Stimulated activated CD8-positive, alpha-beta memory T cell treated with anti-CD3 and anti-CD28 coated beads, Interleukin-2, amount 100 ng/mL, for 1 hour (primary cell): ENCODE measurements at regions not wholly inside any gene's neighbourhood (a gene's known extent, or its start where the extent isn't known, plus 50 kb on each side); places are given as distances from the start of the nearest gene placed in this dataset.

Experiments used
- DNase-seq, 2 donors: peaks; one replicate each; pipeline ENCODE4 v3.0.0-alpha.2; 2020; ENCODE audit warnings: low read depth in 2 of 2

- no peak for DNase-seq
Measured at GRCh38 chr6:5946701-5947100, 60.0 kb downstream of the NRN1 start.

GRCh38 chr6:5946181-5946580 lies 60.5 kb downstream of the NRN1 start:
- DNase-seq: no peak

GRCh38 chr6:5943591-5943990 lies 63.1 kb downstream of the NRN1 start:
- no peak for DNase-seq

- DNase-seq: no peak
Measured at GRCh38 chr6:5942591-5942990, 64.1 kb downstream of the NRN1 start.

GRCh38 chr6:5941188-5941587 lies 65.5 kb downstream of the NRN1 start:
- DNase-seq: no peak

- no peak for DNase-seq
Measured at GRCh38 chr6:5938934-5939333, 67.8 kb downstream of the NRN1 start.

GRCh38 chr6:5937936-5938706 lies 68.6 kb downstream of the NRN1 start:
- no peak for DNase-seq

- DNase-seq: no peak
Measured at GRCh38 chr6:5937169-5937909, 69.4 kb downstream of the NRN1 start.

- DNase-seq: no peak
Measured at GRCh38 chr6:5936631-5937030, 70.1 kb downstream of the NRN1 start.

- DNase-seq: no peak
Measured at GRCh38 chr6:5936140-5936539, 70.6 kb downstream of the NRN1 start.

GRCh38 chr6:5930968-5931367 lies 75.8 kb downstream of the NRN1 start:
- DNase-seq: no peak

- no peak for DNase-seq
Measured at GRCh38 chr6:5930143-5930770, 76.5 kb downstream of the NRN1 start.

- DNase-seq: no peak
Measured at GRCh38 chr6:5923840-5924239, 82.9 kb downstream of the NRN1 start.

GRCh38 chr6:5922230-5922629 lies 84.5 kb downstream of the NRN1 start:
- DNase-seq: no peak

- no peak for DNase-seq
Measured at GRCh38 chr6:5909721-5910120, 97.0 kb downstream of the NRN1 start.

- no peak for DNase-seq
Measured at GRCh38 chr6:5906842-5907241, 99.9 kb downstream of the NRN1 start.

- DNase-seq: no peak
Measured at GRCh38 chr6:5906340-5906670, 100.4 kb downstream of the NRN1 start.

- DNase-seq: no peak
Measured at GRCh38 chr6:5905431-5906339, 101.0 kb downstream of the NRN1 start.

- DNase-seq: no peak
Measured at GRCh38 chr6:5904532-5904931, 102.2 kb downstream of the NRN1 start.

GRCh38 chr6:5899216-5900045 lies 107.3 kb downstream of the NRN1 start:
- DNase-seq: no peak

- no peak for DNase-seq
Measured at GRCh38 chr6:5898563-5898962, 108.2 kb downstream of the NRN1 start.
